Panc1 (cell line): ENCODE measurements at regions not wholly inside any gene's neighbourhood (a gene's known extent, or its start where the extent isn't known, plus 50 kb on each side); places are given as distances from the start of the nearest gene placed in this dataset.

Experiments used
- ATAC-seq: fragments of 200-7000 bp; cut with Tn5 transposase; 2 replicates; pipeline ENCODE4 v1.9.1; 2020; ENCODE audit warnings: mild to moderate bottlenecking, moderate library complexity
- BruUV-seq: library from RNA; stranded (reverse); fragments of 400-500 nt; replicated peaks from 2 replicates; lab custom pipeline; 2021; lab: Mats Ljungman, UMichigan
- CTCF ChIA-PET: fragments of 300-600 bp; sonication (Branson Sonifier 250); formaldehyde crosslinking; loops from one replicate; lab custom pipeline; 2022; ENCODE audit warnings: antibody characterized with exemption; lab: Charles Lee
- POLR2A ChIA-PET: fragments of 300-600 bp; sonication (Branson Sonifier 250); formaldehyde crosslinking; loops from one replicate; lab custom pipeline; 2022; ENCODE audit warnings: antibody characterized with exemption; lab: Charles Lee
- DNase-seq: peaks from one replicate; pipeline ENCODE4 v3.0.0-alpha.2; 2010; ENCODE audit warnings: low read depth, low spot score
- H3K27ac ChIP-seq: 2 replicates; pipeline ENCODE4 v1.5.1; 2011; ENCODE audit warnings: mild to moderate bottlenecking, low read length, inconsistent platforms
- H3K27me3 ChIP-seq: fragments of 200-500 bp; sonication (Bioruptor generic); 2 replicates; pipeline ENCODE4 v1.6.0; 2014; ENCODE audit warnings: low read length, inconsistent platforms; ENCODE audit not compliant: control insufficient read depth, insufficient read depth
- H3K36me3 ChIP-seq: fragments of 200-500 bp; sonication (Bioruptor generic); 2 replicates; pipeline ENCODE4 v1.5.1; 2014; ENCODE audit warnings: inconsistent platforms, mild to moderate bottlenecking, low read length, moderate library complexity; ENCODE audit not compliant: control insufficient read depth, insufficient read depth
- H3K4me1 ChIP-seq: 2 replicates; pipeline ENCODE4 v1.5.1; 2011; ENCODE audit warnings: inconsistent platforms, mild to moderate bottlenecking, low read length, moderate library complexity; ENCODE audit not compliant: control insufficient read depth, insufficient read depth
- H3K4me3 ChIP-seq, 2 experiments: 2 replicates each; pipeline ENCODE4 v1.5.1; 2011 to 2012; ENCODE audit warnings: low read depth in 2 of 2, low read length in 2 of 2, mild to moderate bottlenecking in 2 of 2, inconsistent platforms in 1 of 2, moderate library complexity in 1 of 2
- H3K9me3 ChIP-seq: fragments of 200-500 bp; sonication (Bioruptor generic); 2 replicates; pipeline ENCODE4 v1.5.1; 2014; ENCODE audit warnings: low read depth, mild to moderate bottlenecking, inconsistent platforms, low read length, moderate library complexity; ENCODE audit not compliant: control insufficient read depth, insufficient read depth
- POLR2AphosphoS5 ChIP-seq: IDR thresholded peaks from 2 replicates; pipeline ENCODE4 v1.6.1; 2012; ENCODE audit warnings: mild to moderate bottlenecking, low read depth, low read length, moderate library complexity
- REST ChIP-seq, 2 experiments: IDR thresholded peaks; 2 replicates each; pipeline ENCODE4 v1.6.1; 2011 to 2012; ENCODE audit warnings: low read depth in 2 of 2, control low read depth in 1 of 2, low read length in 1 of 2, mild to moderate bottlenecking in 1 of 2, moderate library complexity in 1 of 2; ENCODE audit not compliant: insufficient read depth in 1 of 2
- SIN3A ChIP-seq: IDR thresholded peaks from 2 replicates; pipeline ENCODE4 v1.6.1; 2012; ENCODE audit warnings: low read depth, mild to moderate bottlenecking, low read length, moderate library complexity, borderline replicate concordance; ENCODE audit not compliant: insufficient read depth
- TCF7L2 ChIP-seq: IDR thresholded peaks from 2 replicates; pipeline ENCODE4 v1.6.1; 2011; ENCODE audit warnings: mild to moderate bottlenecking, low read depth, low read length, inconsistent platforms
- in situ Hi-C: cut with HindIII; loops from 2 replicates; pipeline ENCODE4 v1.10.0; 2016; ENCODE audit warnings: low sequenced_read_pairs, low pct_unique_long_range_greater_than_20kb
- intact Hi-C: fragments of 100-400 bp; cut with micrococcal nuclease; formaldehyde crosslinking; loops from one replicate; pipeline ENCODE4 v1.10.0; 2022; ENCODE audit not compliant: unreplicated experiment
- TF ChIP-seq, protein P1 (sequence below): fragments of 450-650 bp; IDR thresholded peaks from 2 replicates; pipeline ENCODE4 v1.5.1; 2017; ENCODE audit warnings: mild to moderate bottlenecking

DNA sequence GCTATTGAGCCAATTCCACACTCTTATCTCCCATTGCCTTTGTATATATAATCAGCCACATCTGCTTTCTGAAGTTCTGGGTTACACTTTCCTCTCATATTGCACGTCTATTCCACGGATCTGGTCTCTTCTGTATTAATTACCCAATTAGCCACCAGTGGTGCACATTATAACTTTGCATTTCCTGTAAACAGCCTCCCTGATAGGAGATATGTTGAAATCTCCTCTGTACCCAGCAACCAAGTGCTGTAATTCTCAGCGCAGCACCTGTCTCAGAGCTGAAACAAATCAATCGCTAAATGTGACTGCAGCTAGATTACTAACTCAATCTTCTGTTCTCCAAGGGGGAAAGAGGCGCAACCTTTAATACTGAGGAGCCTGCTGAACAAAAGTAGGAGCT, 326.4 kb downstream of the SLITRK2 start:
- Histone ChIP-seq H3K27ac (no peak overlapping the region), H3K9me3 (no peaks in the 10 kb centered on the region), H3K36me3 (no peaks in the 10 kb centered on the region), H3K4me1 (no peaks in the 10 kb centered on the region), H3K27me3 (no peaks in the 10 kb centered on the region), H3K4me3 (no peak overlapping the region)
- in situ Hi-C loops = no loop called here
- no peak for TF ChIP-seq SIN3A
- TF ChIP-seq, protein P1, sequence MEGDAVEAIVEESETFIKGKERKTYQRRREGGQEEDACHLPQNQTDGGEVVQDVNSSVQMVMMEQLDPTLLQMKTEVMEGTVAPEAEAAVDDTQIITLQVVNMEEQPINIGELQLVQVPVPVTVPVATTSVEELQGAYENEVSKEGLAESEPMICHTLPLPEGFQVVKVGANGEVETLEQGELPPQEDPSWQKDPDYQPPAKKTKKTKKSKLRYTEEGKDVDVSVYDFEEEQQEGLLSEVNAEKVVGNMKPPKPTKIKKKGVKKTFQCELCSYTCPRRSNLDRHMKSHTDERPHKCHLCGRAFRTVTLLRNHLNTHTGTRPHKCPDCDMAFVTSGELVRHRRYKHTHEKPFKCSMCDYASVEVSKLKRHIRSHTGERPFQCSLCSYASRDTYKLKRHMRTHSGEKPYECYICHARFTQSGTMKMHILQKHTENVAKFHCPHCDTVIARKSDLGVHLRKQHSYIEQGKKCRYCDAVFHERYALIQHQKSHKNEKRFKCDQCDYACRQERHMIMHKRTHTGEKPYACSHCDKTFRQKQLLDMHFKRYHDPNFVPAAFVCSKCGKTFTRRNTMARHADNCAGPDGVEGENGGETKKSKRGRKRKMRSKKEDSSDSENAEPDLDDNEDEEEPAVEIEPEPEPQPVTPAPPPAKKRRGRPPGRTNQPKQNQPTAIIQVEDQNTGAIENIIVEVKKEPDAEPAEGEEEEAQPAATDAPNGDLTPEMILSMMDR = no peak
- no peak for TF ChIP-seq POLR2AphosphoS5
- TF ChIP-seq REST (IDR thresholded peaks at IDR 0.05; ENCODE audit: insufficient read depth in 1 of 2, low read depth in 2 of 2, low read length in 1 of 2) = no peak
- TF ChIP-seq TCF7L2 = no peak
- BruUV-seq = no TSS peak
- ChIA-PET POLR2A (no interaction called here), CTCF (no interaction called here)
- intact Hi-C loops = no loop called here
- ATAC-seq (no peak), DNase-seq (no peak)

DNA sequence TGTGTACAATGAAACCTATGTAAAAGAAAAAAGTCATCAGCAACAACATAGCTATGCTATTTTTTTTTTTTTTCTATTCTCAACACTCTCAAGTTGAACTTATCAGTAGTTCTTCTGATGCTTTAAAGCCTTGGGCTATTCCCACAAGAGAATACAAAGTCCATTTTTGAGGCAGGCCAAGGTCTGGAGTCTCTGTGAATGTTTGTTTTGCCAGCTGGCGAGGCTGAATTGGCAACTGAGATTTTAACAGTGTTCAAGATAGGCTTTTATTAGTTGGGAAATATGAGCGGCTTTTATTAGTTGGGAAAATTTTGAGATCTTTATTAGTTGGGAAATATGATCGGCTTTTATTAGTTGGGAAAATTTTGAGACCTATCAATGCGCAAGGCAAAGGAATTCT, 336.6 kb downstream of the SLITRK2 start:
- H3K4me3 ChIP-seq = no peak overlapping the region
- no TSS peak for BruUV-seq
- no peaks in the 10 kb centered on the region for H3K27me3 ChIP-seq
- POLR2A ChIA-PET = no interaction called here
- CTCF ChIA-PET = no interaction called here
- in situ Hi-C loops (no loop called here), intact Hi-C loops (no loop called here)
- H3K27ac ChIP-seq = no peak overlapping the region
- H3K36me3 ChIP-seq = no peaks in the 10 kb centered on the region
- ATAC-seq (no peak), DNase-seq (no peak)
- no peaks in the 10 kb centered on the region for H3K9me3 ChIP-seq
- H3K4me1 ChIP-seq = no peaks in the 10 kb centered on the region
- no peak for TF ChIP-seq TCF7L2
- TF ChIP-seq REST (IDR thresholded peaks at IDR 0.05; ENCODE audit: insufficient read depth in 1 of 2, low read depth in 2 of 2, low read length in 1 of 2) = no peak
- TF ChIP-seq, protein P1 = no peak
